SK-N-SH treated with all-trans-retinoic acid at 6 μM for 48 hours (cell line): ENCODE measurements at regions not wholly inside any gene's neighbourhood (a gene's known extent, or its start where the extent isn't known, plus 50 kb on each side); places are given as distances from the start of the nearest gene placed in this dataset.

Source experiments
- ARNTL ChIP-seq: fragments of 450-650 bp; formaldehyde crosslinking; IDR thresholded peaks from 2 replicates; pipeline ENCODE4 v1.5.0; 2020; ENCODE audit warnings: low read depth, mild to moderate bottlenecking, moderate library complexity, borderline replicate concordance
- BACH2 ChIP-seq: fragments of 250-450 bp; sonication (Bioruptor Pico); IDR thresholded peaks from 2 replicates; pipeline ENCODE4 v1.9.0; 2021; ENCODE audit warnings: mild to moderate bottlenecking, borderline replicate concordance
- ISL1 ChIP-seq: fragments of 250-450 bp; sonication (Bioruptor Pico); IDR thresholded peaks from 2 replicates; pipeline ENCODE4 v2.1.2; 2022; ENCODE audit warnings: mild to moderate bottlenecking, moderate library complexity
- OSR1 ChIP-seq: fragments of 250-450 bp; sonication (Bioruptor Pico); IDR thresholded peaks from 2 replicates; pipeline ENCODE4 v1.8.0; 2022; ENCODE audit warnings: moderate library complexity, mild to moderate bottlenecking, inconsistent platforms
- POU6F1 ChIP-seq: fragments of 250-450 bp; sonication (Bioruptor Pico); IDR thresholded peaks from 2 replicates; pipeline ENCODE4 v1.8.0; 2021; ENCODE audit warnings: low read depth, mild to moderate bottlenecking, moderate library complexity, borderline replicate concordance
- RARB ChIP-seq: fragments of 250-450 bp; sonication (Bioruptor Pico); IDR thresholded peaks from 2 replicates; pipeline ENCODE4 v1.8.0; 2021; ENCODE audit warnings: mild to moderate bottlenecking, moderate library complexity
- SNAI2 ChIP-seq: fragments of 250-450 bp; sonication (Bioruptor Pico); IDR thresholded peaks from 2 replicates; pipeline ENCODE4 v1.5.0; 2020; ENCODE audit warnings: mild to moderate bottlenecking, moderate library complexity
- ZC3H10 ChIP-seq: fragments of 250-450 bp; sonication (Bioruptor Pico); IDR thresholded peaks from 2 replicates; pipeline ENCODE4 v1.5.1; 2021; ENCODE audit warnings: mild to moderate bottlenecking, moderate library complexity
- ZFP3 ChIP-seq: fragments of 250-450 bp; sonication (Bioruptor Pico); IDR thresholded peaks from 2 replicates; pipeline ENCODE4 v1.5.0; 2020; ENCODE audit warnings: mild to moderate bottlenecking, moderate library complexity
- ZFP30 ChIP-seq: fragments of 450-650 bp; formaldehyde crosslinking; IDR thresholded peaks from 2 replicates; pipeline ENCODE4 v1.5.0; 2022; ENCODE audit warnings: mild to moderate bottlenecking, moderate library complexity
- ZNF70 ChIP-seq: fragments of 450-650 bp; formaldehyde crosslinking; IDR thresholded peaks from 2 replicates; pipeline ENCODE4 v1.5.0; 2020; ENCODE audit warnings: mild to moderate bottlenecking, moderate library complexity
- TF ChIP-seq, protein P1 (sequence below): fragments of 250-450 bp; sonication (Bioruptor Pico); IDR thresholded peaks from 2 replicates; pipeline ENCODE4 v1.8.0; 2020; ENCODE audit warnings: mild to moderate bottlenecking, moderate library complexity, borderline replicate concordance
- TF ChIP-seq, protein P2 (sequence below): fragments of 250-450 bp; sonication (Bioruptor Pico); IDR thresholded peaks from 2 replicates; pipeline ENCODE4 v1.5.1; 2020; ENCODE audit warnings: low read depth, mild to moderate bottlenecking, moderate library complexity
- TF ChIP-seq, protein P3 (sequence below): fragments of 250-450 bp; sonication (Bioruptor Pico); IDR thresholded peaks from 2 replicates; pipeline ENCODE4 v1.5.1; 2021; ENCODE audit warnings: mild to moderate bottlenecking, moderate library complexity

- TF ChIP-seq SNAI2 (CRISPR knock-in tag) (no peak), BACH2 (no peak), ZNF70 (CRISPR knock-in tag) (no peak), ZC3H10 (CRISPR knock-in tag) (no peak), ZFP30 (CRISPR knock-in tag) (no peak), ZFP3 (CRISPR knock-in tag) (no peak), ARNTL (no peak), OSR1 (CRISPR knock-in tag) (no peak), RARB (CRISPR knock-in tag) (no peak), POU6F1 (no peak), ISL1 (CRISPR knock-in tag) (no peak)
- TF ChIP-seq, protein P1, sequence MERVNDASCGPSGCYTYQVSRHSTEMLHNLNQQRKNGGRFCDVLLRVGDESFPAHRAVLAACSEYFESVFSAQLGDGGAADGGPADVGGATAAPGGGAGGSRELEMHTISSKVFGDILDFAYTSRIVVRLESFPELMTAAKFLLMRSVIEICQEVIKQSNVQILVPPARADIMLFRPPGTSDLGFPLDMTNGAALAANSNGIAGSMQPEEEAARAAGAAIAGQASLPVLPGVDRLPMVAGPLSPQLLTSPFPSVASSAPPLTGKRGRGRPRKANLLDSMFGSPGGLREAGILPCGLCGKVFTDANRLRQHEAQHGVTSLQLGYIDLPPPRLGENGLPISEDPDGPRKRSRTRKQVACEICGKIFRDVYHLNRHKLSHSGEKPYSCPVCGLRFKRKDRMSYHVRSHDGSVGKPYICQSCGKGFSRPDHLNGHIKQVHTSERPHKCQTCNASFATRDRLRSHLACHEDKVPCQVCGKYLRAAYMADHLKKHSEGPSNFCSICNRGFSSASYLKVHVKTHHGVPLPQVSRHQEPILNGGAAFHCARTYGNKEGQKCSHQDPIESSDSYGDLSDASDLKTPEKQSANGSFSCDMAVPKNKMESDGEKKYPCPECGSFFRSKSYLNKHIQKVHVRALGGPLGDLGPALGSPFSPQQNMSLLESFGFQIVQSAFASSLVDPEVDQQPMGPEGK (CRISPR knock-in tag) = no peak
- TF ChIP-seq, protein P2, sequence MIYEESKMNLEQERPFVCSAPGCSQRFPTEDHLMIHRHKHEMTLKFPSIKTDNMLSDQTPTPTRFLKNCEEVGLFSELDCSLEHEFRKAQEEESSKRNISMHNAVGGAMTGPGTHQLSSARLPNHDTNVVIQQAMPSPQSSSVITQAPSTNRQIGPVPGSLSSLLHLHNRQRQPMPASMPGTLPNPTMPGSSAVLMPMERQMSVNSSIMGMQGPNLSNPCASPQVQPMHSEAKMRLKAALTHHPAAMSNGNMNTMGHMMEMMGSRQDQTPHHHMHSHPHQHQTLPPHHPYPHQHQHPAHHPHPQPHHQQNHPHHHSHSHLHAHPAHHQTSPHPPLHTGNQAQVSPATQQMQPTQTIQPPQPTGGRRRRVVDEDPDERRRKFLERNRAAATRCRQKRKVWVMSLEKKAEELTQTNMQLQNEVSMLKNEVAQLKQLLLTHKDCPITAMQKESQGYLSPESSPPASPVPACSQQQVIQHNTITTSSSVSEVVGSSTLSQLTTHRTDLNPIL (CRISPR knock-in tag) = no peak
- TF ChIP-seq, protein P3, sequence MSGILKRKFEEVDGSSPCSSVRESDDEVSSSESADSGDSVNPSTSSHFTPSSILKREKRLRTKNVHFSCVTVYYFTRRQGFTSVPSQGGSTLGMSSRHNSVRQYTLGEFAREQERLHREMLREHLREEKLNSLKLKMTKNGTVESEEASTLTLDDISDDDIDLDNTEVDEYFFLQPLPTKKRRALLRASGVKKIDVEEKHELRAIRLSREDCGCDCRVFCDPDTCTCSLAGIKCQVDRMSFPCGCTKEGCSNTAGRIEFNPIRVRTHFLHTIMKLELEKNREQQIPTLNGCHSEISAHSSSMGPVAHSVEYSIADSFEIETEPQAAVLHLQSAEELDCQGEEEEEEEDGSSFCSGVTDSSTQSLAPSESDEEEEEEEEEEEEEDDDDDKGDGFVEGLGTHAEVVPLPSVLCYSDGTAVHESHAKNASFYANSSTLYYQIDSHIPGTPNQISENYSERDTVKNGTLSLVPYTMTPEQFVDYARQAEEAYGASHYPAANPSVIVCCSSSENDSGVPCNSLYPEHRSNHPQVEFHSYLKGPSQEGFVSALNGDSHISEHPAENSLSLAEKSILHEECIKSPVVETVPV (CRISPR knock-in tag) = no peak
Observed at GRCh38 chr12:86331012-86331411, 74.8 kb upstream of the MGAT4C start.
